Urothelium cell line (cell line): ENCODE measurements at regions not wholly inside any gene's neighbourhood (a gene's known extent, or its start where the extent isn't known, plus 50 kb on each side); places are given as distances from the start of the nearest gene placed in this dataset.
"Not testable (repeated sequence)": the region's sequence is repeated elsewhere in the genome, so short reads cannot be mapped to it uniquely, and the experiment has no call there.

Source experiments
- DNase-seq: peaks from one replicate; pipeline ENCODE4 v3.0.0; 2011; ENCODE audit warnings: low spot score, mixed read lengths
- FAIRE-seq: peaks from 2 replicates; lab custom pipeline; 2011; peaks lifted over from hg19 to GRCh38; lab: Jason Lieb, UNC

DNA sequence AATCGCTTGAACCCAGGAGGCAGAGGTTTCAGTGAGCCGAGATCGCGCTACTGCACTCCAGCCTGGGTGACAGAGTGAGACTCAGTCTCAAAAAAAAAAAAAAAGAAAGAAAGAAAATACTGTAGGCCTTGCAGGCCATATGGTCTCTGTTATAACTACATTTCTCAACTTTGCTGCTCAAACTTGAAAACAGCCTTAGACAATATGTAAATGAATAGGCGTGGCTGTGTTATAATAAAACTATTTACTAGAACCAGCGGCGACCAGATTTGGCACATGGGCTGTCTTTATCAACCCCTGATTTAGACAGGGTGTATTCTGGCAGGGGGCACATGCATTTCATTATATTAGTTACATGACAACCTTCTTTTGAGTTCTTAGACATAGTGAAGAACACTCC, 130.0 kb downstream of the C9orf152 start:
- DNase-seq (no peak), FAIRE-seq (no peak)

DNA sequence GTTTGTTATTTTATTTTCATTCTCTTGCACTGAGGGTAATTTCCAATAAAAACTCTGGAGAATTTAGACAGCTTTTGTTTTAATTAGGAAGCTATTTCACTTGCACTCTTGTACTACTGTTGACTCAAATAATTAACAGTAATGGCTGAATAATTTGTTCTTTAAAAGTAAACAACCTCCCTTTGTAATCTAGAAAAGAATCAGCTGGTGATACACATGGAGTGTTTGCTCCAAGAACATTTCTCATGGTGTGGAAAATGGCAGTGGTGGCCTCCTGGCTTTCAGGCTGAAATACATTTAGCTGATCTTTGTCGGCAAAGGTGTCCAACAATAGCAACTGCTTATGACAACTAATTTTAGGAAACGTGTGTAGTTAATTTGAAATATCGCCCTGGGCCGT, 129.4 kb downstream of the C9orf152 start:
- no peak for FAIRE-seq

DNA sequence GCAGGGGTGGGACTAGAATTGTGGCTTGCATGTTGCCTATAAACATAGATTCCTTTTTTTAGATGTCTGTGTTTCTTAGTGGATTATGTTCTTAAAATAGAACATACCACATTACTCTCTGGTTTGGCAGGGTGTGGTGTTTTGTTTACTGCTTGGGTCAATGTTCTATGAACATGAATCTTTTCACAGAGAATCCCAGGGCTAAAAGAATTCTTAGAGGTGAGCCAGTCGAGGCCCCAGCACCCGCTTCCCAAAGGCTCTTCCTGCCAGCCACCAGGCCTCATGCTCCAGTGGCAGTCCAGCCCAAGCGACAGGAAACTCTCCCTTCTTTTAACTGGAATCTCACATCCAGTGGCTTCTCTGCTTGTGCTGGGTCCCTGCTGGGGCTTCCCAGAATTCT, 126.6 kb downstream of the C9orf152 start:
- FAIRE-seq: no peak
- no peak for DNase-seq

More for the DNA sequence above, 129.4 kb downstream of the C9orf152 start:
- no peak for DNase-seq

DNA sequence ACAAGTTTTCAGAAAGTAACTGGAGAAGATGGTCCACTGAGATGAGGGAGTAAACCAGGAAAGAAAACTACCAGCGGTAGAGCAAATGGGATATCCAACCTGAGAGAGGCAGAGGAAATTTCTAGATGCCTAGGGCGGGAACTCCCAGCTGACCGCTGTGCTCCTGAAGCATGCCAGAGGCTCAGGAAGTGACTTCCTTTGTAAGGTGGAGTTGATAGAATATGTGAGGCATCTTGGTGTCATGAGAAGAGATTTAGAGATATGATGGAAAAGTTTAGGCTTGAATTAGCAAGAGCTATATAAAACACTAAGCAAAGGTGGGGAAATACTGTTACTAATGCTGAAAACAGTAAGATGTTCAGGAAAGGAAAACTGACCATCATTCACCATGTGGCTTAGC, 124.1 kb downstream of the C9orf152 start:
- FAIRE-seq: no peak

DNA sequence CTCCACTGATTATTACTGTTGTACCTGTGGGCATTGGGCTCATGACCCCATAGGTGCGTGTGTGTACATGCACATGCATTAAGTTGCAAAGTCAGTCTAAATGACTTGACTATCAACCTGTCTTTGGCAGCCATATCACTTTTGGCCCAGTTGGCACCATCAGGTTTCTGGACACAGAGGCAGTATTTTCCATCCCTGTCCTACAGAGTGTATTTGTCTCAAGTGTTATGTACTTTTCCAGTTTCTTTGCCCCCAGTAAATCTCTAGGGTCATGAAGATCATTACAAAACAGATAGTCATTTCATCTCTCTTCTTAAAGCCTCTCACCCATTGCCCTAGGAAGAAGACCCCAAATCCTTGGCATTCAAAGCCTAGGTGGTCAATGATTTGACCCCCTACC, 121.4 kb downstream of the C9orf152 start:
- FAIRE-seq (no peak), DNase-seq (no peak)

More for the DNA sequence above, 124.1 kb downstream of the C9orf152 start:
- no peak for DNase-seq

DNA sequence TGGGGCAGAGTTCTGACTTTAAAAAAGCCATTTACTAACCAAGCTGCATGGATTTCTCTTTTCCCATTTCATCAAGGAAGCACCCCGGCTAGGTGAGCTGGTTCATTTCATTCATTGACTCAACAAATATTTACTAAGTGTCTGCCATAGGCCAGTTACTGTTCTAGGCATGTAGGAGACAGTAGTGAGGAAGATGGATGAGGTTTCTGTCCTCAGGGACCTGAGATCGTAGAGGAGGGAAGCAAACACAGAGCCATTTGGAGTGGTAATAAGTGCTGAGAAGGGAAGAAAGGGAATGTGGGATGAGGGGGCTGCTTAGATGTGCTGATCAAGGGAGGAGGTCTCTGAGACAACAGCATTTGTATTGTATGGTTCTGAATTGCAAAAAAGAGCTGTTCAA, 120.4 kb downstream of the C9orf152 start:
- FAIRE-seq (no peak), DNase-seq (no peak)

DNA sequence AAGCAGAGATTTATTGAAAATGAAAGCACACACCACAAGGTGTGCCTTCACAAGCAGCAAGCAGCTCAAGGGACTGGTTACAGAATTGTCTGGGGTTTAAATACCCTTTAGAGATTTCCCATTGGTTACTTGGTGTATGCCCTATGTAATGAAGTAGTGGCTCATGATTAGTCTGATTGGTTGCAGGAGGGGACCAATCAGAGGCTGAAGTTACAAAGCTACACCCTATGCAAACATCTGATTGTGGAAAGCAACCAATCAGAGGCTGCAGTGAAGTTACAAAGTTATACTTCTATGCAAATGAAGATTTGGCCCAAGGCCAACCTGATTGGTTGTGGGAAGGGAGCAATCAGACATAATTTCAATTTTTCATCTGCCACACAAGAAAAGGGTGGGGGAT, 119.9 kb downstream of the C9orf152 start:
- DNase-seq: no peak
- FAIRE-seq: no peak

DNA sequence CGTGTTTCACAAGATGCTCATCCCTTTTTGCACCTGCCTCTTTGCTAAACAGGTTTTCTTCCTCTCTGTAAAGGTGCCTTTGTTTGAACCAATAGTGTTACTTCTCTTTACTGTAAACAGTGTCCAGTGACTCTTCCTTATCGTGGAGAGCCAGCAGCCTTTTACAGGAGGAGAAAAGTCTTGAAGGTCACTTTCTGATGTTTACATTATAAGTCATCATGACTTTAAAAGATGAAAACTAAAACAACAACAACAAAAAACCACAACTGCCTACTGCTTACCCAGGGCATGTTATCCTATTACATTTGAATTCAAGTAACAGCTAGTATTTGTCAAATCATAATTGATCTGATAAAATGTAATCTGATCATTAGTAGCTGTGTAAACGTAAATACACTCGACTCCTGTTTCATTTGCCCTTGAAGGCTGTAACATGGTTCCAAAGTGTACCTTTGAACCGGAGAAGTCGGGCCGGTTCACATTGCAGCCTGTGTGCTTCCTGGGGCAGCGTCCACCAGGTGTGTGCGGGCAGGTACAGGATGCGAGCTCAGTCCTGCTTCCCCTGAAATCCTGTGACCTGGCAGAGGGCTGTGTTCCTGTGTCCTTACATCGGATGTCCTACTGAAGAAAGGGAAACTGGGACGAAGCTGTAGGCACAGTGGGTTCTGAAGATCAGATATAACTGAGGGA, 118.1 kb downstream of the C9orf152 start:
- DNase-seq (no peak), FAIRE-seq (no peak)

DNA sequence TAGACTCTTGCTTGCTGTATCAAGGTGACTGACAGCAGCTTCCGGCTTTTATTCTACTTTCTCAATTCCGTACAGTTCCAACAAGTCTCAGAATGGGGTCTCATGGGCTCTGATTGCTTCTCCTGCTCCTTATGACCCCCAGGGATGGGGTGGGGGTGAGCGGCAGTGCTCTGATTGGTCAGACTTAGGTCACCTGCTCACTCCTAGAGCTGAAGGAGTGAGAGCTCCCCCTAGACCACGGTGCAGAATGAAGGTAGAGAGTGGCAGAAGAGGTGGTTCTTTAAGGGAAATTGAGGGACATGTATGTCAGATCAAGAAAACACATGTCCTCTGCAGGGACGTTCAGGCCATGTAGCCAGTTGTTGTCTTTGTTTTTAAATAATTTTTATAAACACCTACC, 115.2 kb downstream of the C9orf152 start:
- DNase-seq: no peak
- no peak for FAIRE-seq

DNA sequence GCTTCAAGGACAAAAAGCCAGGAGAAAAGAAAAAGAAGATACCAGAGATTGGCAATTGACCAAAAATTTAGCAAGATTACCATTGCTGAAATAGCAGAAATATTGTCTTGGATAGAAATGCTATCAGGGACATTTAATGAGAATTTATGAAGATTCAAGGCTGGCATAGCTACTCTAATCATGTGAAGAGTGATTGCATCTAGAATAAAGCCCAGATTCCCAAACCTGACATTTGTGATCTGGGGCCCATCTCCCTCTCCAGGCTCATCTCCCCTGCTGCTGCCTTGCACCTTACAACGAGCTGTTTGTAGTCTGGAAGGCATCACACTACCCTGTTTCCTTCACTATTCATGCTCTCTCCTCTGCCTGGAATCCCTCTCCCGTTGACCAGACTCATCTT, 114.5 kb downstream of the C9orf152 start:
- FAIRE-seq (no peak), DNase-seq (no peak)

DNA sequence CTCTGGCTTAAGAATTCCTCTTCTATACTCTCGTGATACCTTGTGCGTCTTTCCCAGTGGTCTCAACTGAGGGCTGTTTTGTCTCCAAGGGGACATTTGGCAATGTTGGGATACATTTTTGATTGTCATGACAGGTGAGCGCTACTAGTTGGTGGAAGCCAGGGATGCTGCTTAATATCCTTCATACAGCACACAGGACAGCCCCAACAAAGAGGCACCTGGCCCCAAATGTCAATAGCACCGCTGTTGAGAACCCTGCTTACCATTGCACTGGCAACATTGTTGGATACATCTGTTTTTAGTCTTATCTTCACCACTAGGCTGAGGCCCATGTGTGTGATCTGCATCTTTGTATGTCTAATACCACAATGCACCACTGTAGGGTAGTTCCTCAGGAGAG, 114.1 kb downstream of the C9orf152 start:
- DNase-seq: no peak
- FAIRE-seq: no peak

DNA sequence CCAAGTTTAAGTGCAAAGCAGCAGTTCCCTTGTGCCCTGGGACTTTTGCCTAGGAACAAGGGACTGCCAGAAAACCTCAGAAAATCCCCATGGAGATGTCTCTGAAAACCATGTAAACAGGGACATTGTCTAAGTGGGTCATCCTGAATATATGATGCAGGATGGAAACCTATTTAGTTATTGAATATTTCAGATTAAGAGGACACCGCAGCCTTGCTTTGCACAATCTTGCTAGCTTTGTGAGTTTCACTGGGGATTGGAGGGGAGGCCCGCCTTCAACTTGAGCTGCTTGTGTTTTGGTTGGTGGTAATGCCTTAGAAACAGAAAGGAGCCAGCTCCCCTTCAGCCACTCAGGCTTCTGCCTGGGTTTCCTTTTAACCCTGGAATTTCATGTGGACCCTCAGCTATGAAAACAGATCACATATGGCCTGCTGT, 112.8 kb downstream of the C9orf152 start:
- FAIRE-seq (no peak), DNase-seq (no peak)

DNA sequence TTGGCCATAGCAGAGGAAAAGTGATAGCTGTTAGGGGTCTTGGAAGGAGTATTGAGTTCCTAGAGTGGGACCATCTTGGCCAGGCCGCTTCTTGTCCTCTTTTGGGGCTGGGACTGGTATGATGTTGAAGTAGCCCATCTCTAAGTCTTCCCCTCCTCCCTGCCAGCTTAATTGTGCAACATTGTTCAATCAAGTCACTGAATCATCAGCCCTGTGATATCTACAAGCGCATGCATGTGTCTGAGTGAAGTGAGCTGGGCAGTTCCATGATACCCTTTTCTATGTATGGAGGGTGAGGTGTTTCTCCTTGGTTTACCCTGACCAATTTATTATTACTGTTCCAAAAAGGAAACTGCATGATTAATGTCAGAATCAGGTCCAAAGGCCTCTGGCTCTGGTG, 112.2 kb downstream of the C9orf152 start:
- FAIRE-seq (no peak), DNase-seq (no peak)

DNA sequence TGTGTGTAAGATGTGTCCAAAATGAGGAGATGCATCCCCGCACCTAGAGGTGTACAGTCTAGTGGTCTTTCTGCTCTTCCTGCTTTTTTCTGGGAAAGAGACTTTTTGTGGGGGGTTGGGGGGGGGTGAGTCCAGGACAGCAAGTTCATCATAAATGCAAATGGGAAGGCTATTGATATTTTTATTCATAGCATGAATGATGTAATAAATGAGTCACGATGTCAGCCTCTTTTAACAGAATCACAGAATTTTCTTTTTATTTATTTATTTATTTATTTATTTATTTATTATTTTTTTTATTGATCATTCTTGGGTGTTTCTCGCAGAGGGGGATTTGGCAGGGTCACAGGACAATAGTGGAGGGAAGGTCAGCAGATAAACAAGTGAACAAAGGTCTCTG, 111.3 kb downstream of the C9orf152 start:
- not testable (repeated sequence) for DNase-seq, FAIRE-seq

DNA sequence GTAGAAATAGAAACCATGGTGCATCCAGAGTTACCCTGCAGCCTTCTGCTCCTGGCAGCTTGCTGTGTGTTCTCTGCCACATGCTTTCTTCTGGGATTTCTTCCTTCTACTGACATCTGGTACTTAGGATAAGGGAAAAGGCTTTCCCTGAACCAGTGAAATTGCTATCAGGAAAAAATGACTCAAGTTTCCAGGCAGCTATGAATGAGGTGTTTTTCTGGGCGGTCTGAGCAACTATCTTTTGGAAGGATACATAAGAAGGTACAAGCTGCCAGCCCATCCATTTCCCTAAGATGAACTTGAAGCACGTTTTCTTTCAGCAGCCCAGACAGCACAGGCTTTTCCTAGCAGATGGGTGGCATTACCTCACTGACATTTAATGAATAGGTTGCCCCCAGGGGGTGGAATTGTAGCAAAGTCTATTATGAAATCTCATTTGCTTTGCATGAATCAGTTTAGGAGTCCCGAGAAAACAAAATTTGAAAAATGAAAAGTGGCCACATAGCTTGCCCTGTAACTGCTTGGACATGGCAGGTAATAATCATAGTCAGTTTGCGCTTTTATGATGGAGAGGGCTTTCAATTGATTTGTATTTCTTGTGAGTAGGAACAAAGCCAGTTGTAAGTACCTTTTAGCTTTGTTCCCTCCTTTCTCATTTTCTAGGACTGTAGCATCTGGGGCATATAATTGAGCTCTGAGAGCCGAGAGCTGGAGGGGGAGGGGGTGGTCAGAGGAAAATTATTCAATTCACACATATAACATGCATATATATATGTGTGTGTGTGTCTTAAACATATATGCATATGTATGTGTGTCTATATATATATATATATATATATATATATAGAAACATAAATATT, 108.5 kb downstream of the C9orf152 start:
- DNase-seq (no peak), FAIRE-seq (no peak)

DNA sequence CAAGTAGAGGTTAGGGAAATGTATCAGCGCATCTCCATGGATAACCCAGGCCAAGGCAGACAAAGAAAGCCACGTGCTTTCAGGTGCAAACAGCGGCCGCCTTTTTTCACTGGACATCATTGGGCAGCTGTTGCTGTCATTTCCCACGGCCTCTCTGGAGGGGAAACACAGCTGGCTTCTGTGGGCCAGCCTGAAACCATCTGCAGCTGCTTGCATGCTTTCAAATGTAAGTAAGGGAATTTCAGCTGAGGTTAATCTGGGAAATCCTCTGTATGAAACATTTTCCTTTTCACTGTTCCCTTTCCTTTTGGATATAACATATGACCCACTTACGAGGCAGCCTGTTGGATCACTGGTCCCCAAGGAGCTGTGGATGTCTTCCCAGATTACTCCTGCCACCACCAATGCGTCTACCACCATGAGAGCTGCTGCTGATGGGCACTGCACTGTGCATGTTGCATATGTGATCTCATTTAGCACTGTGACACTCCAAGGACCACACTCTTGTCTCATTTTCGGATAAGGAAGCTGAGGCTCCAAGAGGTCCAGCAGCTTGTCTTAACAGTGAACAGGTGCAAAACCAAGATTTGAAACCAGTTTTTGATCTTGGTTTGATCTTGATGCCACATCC, 106.3 kb downstream of the C9orf152 start:
- FAIRE-seq (no peak), DNase-seq (no peak)

DNA sequence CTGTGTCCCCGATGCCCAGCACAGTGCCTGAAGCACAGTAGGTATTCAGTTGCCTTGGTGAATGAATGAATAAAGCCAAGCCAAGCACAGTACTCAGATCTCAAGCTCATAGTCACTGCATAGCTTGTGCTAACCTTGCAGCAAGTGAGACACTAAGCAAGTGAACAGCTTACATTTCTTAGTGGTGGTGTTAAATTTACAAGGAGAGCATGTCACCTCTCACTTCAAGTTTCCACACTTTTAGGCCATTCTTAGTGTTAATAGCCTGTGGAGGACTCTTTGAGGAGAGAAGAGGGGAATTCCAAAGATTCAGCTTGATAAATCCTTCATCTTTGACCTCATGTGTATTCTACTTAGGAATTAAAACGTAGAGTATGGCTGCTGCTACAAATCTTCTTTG, 104.7 kb downstream of the C9orf152 start:
- FAIRE-seq (no peak), DNase-seq (no peak)

DNA sequence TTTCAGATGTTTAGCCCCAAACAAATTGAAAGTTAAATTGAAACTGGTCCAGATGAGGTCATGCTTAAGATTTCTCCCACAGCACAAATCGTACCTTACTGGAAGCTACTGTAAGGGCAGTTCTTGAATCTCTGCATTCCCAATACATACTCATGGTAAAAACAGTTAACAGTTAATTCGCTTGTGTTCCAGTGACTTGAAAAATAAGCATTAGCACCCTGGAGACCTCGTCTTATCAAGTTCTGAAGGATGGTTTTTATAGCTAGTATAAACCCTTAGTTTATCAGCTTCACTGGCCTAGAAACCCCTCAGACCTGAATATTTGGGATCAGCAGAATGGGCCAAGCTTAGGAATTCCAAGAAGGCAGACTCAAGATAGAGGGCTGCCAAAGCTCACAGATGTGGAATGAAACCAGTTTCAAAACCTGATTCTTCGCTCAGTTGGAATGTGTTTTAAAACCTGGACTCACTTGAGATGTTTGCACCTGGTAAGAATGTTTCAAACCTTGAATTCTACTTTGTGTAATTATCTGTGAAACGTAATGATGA, 103.6 kb downstream of the C9orf152 start:
- no peak for DNase-seq
- FAIRE-seq: no peak

DNA sequence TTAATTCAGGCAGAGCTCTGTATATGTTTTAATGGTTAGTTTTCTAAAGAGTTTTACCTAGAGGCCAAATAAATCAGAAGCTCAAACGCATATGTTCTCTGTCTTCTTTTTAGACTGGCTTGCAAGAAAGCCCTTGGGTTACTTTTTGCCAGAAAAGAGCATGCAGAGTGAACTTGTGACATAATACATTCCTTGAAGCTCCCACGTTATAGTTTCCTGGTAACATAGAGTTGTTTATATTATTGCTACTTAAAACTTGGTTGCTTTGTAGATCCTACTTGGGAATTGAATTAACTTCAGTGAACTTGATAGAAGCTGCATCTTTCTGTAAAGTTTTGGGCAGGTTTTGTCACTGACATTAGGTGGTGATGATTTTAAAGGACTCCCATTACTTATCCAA, 102.9 kb downstream of the C9orf152 start:
- DNase-seq (no peak), FAIRE-seq (no peak)

DNA sequence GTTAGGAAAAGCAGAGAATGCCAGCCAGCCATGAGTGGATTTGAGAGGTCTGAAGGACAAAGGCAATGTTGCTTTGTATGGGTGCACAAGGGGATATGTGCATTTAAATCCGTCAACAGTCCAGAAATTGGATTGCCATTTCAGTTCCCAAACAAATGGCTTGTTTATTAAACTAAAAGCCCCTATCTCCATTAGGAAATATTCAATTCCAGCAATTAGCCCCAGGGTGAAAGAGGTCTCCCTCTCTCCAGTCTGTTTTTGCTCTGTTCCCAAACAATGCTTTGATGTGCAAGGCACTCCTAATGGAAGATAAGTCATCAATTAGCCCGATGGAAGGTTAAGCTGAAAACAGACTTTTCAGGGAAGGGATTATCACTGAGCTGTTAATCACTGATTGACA, 101.3 kb downstream of the C9orf152 start:
- FAIRE-seq (no peak), DNase-seq (no peak)

DNA sequence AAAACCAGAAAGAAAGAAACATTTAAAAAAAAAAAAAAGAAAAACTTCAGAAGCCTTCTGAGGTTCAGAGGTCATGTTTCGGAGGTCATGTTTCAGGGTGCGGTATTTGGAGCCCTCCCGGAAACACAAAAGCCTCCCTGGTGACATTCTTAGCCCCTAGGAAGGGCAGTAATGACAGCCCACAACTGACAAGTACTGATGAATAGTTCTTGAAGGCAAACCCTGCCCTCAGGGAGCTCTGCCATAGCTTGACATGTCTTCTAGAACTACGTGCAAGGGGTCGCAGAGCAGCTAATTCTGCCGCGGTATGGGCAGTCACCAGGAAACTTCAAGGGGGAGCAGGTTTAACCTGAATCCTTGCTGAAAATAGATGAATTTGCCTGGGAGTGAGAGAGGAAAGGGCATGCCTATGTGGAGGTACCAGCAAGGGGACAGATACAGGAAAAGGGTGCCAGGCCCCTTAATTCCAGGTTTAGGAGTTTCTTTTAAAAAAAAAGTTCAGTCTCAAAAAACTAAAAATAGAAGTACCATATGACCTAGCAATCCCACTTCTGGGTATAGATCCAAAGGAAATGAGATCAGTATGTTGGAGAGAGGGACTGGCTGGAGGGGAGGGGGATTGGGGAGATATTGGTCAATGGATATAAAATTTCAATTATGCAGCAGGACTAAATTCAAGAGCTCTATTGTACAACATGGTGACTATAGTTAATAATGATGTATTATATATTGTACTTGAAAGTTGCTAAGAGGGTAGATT, 98.4 kb downstream of the C9orf152 start:
- no peak for DNase-seq
- no peak for FAIRE-seq
